Prostate gland (tissue), 2 donors: ENCODE measurements at regions not wholly inside any gene's neighbourhood (a gene's known extent, or its start where the extent isn't known, plus 50 kb on each side); places are given as distances from the start of the nearest gene placed in this dataset.

Experiments
- POLR2AphosphoS5 ChIP-seq: sonication (generic); formaldehyde crosslinking; IDR thresholded peaks from one replicate; pipeline ENCODE4 v1.6.1; 2017; ENCODE audit warnings: antibody characterized with exemption
- TF ChIP-seq, protein P1 (sequence below), 4 experiments: fragments of 200-600 bp in 2 of 4; fragments of 450-650 bp in 2 of 4; sonication (generic) in 2 of 4; IDR thresholded peaks; 1 replicate in 3 of 4; 2 replicates in 1 of 4; pipeline ENCODE4 v1.5.1; 2016 to 2019; ENCODE audit warnings: antibody characterized with exemption in 4 of 4, mild to moderate bottlenecking in 2 of 4, moderate library complexity in 2 of 4

DNA sequence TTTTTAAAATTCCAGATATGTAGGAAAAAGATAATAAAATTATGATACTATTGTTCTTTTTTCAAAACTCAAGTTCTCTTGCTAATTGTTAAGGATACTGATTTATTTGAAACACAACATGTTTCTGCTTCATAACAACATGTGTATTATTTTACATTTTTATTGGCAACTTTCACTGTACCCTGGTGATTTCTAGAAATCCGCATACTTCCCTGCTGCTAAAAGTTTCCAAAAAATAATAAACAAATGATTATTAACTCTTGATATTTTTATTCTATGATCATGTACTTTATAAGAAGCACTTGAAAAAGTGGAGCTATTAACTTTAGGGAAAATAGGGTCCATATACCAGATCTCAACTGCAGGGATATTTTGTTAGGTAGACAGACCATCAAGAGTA is 71.2 kb upstream of the HCCS start:
- TF ChIP-seq POLR2AphosphoS5 = no peak
- TF ChIP-seq, protein P1, sequence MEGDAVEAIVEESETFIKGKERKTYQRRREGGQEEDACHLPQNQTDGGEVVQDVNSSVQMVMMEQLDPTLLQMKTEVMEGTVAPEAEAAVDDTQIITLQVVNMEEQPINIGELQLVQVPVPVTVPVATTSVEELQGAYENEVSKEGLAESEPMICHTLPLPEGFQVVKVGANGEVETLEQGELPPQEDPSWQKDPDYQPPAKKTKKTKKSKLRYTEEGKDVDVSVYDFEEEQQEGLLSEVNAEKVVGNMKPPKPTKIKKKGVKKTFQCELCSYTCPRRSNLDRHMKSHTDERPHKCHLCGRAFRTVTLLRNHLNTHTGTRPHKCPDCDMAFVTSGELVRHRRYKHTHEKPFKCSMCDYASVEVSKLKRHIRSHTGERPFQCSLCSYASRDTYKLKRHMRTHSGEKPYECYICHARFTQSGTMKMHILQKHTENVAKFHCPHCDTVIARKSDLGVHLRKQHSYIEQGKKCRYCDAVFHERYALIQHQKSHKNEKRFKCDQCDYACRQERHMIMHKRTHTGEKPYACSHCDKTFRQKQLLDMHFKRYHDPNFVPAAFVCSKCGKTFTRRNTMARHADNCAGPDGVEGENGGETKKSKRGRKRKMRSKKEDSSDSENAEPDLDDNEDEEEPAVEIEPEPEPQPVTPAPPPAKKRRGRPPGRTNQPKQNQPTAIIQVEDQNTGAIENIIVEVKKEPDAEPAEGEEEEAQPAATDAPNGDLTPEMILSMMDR (IDR thresholded peaks at IDR 0.05) = no peak
